GM12878 (cell line): ENCODE measurements at regions not wholly inside any gene's neighbourhood (a gene's known extent, or its start where the extent isn't known, plus 50 kb on each side); places are given as distances from the start of the nearest gene placed in this dataset.
"Not testable (repeated sequence)": the region's sequence is repeated elsewhere in the genome, so short reads cannot be mapped to it uniquely, and the experiment has no call there.

ENCODE experiments used
- BRCA1 ChIP-seq: IDR thresholded peaks from 2 replicates; pipeline ENCODE4 v1.6.1; 2011; ENCODE audit warnings: low read depth, low read length, improper control_type of control experiment
- CHD1 ChIP-seq: IDR thresholded peaks from 2 replicates; pipeline ENCODE4 v1.6.1; 2012; ENCODE audit warnings: low read depth, low read length, improper control_type of control experiment
- CREB1 ChIP-seq: IDR thresholded peaks from 2 replicates; pipeline ENCODE4 v1.6.1; 2012; ENCODE audit warnings: low read depth, mild to moderate bottlenecking, inconsistent platforms
- E2F4 ChIP-seq: IDR thresholded peaks from 2 replicates; pipeline ENCODE4 v1.6.1; 2012; ENCODE audit warnings: low read depth, low read length, improper control_type of control experiment
- EGR1 ChIP-seq, 2 experiments: IDR thresholded peaks; 1 replicate in 1 of 2; 2 replicates in 1 of 2; pipeline ENCODE4 v1.6.1; 2011 to 2012; ENCODE audit warnings: low read depth in 2 of 2, low read length in 2 of 2, borderline replicate concordance in 1 of 2, mild to moderate bottlenecking in 1 of 2, moderate library complexity in 1 of 2
- EZH2 ChIP-seq: IDR thresholded peaks from 2 replicates; pipeline ENCODE4 v1.6.1; 2012; ENCODE audit warnings: low read depth, mild to moderate bottlenecking, control low read depth, inconsistent platforms, low read length, borderline replicate concordance; ENCODE audit not compliant: control insufficient read depth
- MXI1 ChIP-seq: fragments of 150-350 bp; IDR thresholded peaks from 2 replicates; pipeline ENCODE4 v1.6.1; 2011; ENCODE audit warnings: low read depth, mild to moderate bottlenecking, inconsistent platforms, low read length, improper control_type of control experiment
- POLR2A ChIP-seq: IDR thresholded peaks from 2 replicates; pipeline ENCODE4 v1.6.1; 2011; ENCODE audit warnings: low read depth, mild to moderate bottlenecking, low read length
- SUZ12 ChIP-seq: fragments of 200-600 bp; sonication (generic); IDR thresholded peaks from one replicate; pipeline ENCODE4 v1.6.1; 2018; ENCODE audit warnings: antibody characterized with exemption, mild to moderate bottlenecking; ENCODE audit not compliant: unreplicated experiment
- TF ChIP-seq, protein P1 (sequence below), 3 experiments: IDR thresholded peaks in 2 of 3; conservative IDR thresholded peaks in 1 of 3; 2 replicates each; pipeline ENCODE4 v1.5.1; 2011; ENCODE audit warnings: low read depth in 3 of 3, low read length in 3 of 3, mild to moderate bottlenecking in 3 of 3, control low read depth in 2 of 3, moderate library complexity in 2 of 3, inconsistent platforms in 1 of 3, mixed read lengths in 1 of 3; ENCODE audit not compliant: control insufficient read depth in 2 of 3, insufficient read depth in 1 of 3; ENCODE audit errors: extremely low read depth in 1 of 3
- TF ChIP-seq, protein P2 (sequence below): fragments of 450-650 bp; IDR thresholded peaks from 2 replicates; pipeline ENCODE4 v1.6.1; 2017; ENCODE audit warnings: antibody characterized with exemption, mild to moderate bottlenecking, moderate library complexity

GRCh38 chr18:70574951-70575350 is 286.1 kb downstream of the SOCS6 start:
- TF ChIP-seq, protein P1, sequence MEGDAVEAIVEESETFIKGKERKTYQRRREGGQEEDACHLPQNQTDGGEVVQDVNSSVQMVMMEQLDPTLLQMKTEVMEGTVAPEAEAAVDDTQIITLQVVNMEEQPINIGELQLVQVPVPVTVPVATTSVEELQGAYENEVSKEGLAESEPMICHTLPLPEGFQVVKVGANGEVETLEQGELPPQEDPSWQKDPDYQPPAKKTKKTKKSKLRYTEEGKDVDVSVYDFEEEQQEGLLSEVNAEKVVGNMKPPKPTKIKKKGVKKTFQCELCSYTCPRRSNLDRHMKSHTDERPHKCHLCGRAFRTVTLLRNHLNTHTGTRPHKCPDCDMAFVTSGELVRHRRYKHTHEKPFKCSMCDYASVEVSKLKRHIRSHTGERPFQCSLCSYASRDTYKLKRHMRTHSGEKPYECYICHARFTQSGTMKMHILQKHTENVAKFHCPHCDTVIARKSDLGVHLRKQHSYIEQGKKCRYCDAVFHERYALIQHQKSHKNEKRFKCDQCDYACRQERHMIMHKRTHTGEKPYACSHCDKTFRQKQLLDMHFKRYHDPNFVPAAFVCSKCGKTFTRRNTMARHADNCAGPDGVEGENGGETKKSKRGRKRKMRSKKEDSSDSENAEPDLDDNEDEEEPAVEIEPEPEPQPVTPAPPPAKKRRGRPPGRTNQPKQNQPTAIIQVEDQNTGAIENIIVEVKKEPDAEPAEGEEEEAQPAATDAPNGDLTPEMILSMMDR (IDR thresholded peaks at IDR 0.05 in 2 of 3, conservative IDR thresholded peaks at IDR 0.05 in 1 of 3; ENCODE audit: control insufficient read depth in 2 of 3, extremely low read depth in 1 of 3, insufficient read depth in 1 of 3, low read depth in 3 of 3, low read length in 3 of 3) = not testable (repeated sequence)
- not testable (repeated sequence) for TF ChIP-seq EGR1 (IDR thresholded peaks at IDR 0.05; ENCODE audit: borderline replicate concordance in 1 of 2, low read depth in 2 of 2, low read length in 2 of 2); MXI1; E2F4; CREB1; BRCA1; POLR2A; CHD1; EZH2; SUZ12
- TF ChIP-seq, protein P2, sequence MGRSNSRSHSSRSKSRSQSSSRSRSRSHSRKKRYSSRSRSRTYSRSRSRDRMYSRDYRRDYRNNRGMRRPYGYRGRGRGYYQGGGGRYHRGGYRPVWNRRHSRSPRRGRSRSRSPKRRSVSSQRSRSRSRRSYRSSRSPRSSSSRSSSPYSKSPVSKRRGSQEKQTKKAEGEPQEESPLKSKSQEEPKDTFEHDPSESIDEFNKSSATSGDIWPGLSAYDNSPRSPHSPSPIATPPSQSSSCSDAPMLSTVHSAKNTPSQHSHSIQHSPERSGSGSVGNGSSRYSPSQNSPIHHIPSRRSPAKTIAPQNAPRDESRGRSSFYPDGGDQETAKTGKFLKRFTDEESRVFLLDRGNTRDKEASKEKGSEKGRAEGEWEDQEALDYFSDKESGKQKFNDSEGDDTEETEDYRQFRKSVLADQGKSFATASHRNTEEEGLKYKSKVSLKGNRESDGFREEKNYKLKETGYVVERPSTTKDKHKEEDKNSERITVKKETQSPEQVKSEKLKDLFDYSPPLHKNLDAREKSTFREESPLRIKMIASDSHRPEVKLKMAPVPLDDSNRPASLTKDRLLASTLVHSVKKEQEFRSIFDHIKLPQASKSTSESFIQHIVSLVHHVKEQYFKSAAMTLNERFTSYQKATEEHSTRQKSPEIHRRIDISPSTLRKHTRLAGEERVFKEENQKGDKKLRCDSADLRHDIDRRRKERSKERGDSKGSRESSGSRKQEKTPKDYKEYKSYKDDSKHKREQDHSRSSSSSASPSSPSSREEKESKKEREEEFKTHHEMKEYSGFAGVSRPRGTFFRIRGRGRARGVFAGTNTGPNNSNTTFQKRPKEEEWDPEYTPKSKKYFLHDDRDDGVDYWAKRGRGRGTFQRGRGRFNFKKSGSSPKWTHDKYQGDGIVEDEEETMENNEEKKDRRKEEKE = not testable (repeated sequence)
